ENCODE measurements at regions not wholly inside any gene's neighbourhood (a gene's known extent, or its start where the extent isn't known, plus 50 kb on each side); places are given as distances from the start of the nearest gene placed in this dataset.

GRCh38 chr20:56998438-56998837 lies 268.0 kb downstream of the BMP7 start:
- no peak for DNase-seq (ENCODE audit: low spot score)

- DNase-seq (ENCODE audit: low spot score): no peak
Measured at GRCh38 chr20:57000441-57000968, 265.9 kb downstream of the BMP7 start.

- no peak for DNase-seq (ENCODE audit: low spot score)
Measured at GRCh38 chr20:57001126-57001767, 265.2 kb downstream of the BMP7 start.

GRCh38 chr20:57002066-57002570 lies 264.3 kb downstream of the BMP7 start:
- no peak for DNase-seq (ENCODE audit: low spot score)

GRCh38 chr20:57003012-57003411 lies 263.4 kb downstream of the BMP7 start:
- DNase-seq (ENCODE audit: low spot score): no peak

- DNase-seq (ENCODE audit: low spot score): no peak
Measured at GRCh38 chr20:57004416-57004815, 262.0 kb downstream of the BMP7 start.

GRCh38 chr20:57004951-57005933 lies 261.2 kb downstream of the BMP7 start:
- no peak for DNase-seq (ENCODE audit: low spot score)

GRCh38 chr20:57006411-57007170 lies 259.9 kb downstream of the BMP7 start:
- no peak for DNase-seq (ENCODE audit: low spot score)

GRCh38 chr20:57007171-57007540 lies 259.3 kb downstream of the BMP7 start:
- no peak for DNase-seq (ENCODE audit: low spot score)

- DNase-seq (ENCODE audit: low spot score): no peak
Measured at GRCh38 chr20:57008217-57008616, 258.2 kb downstream of the BMP7 start.

- DNase-seq (ENCODE audit: low spot score): no peak
Measured at GRCh38 chr20:57009355-57009754, 257.1 kb downstream of the BMP7 start.

- DNase-seq (ENCODE audit: low spot score): no peak
Measured at GRCh38 chr20:57009775-57010174, 256.7 kb downstream of the BMP7 start.

- no peak for DNase-seq (ENCODE audit: low spot score)
Measured at GRCh38 chr20:57012691-57013090, 253.8 kb downstream of the BMP7 start.

GRCh38 chr20:57013217-57013616 lies 253.2 kb downstream of the BMP7 start:
- no peak for DNase-seq (ENCODE audit: low spot score)

- no peak for DNase-seq (ENCODE audit: low spot score)
Measured at GRCh38 chr20:57013741-57014140, 252.7 kb downstream of the BMP7 start.

- DNase-seq (ENCODE audit: low spot score): no peak
Measured at GRCh38 chr20:57020364-57020763, 246.1 kb downstream of the BMP7 start.

- no peak for DNase-seq (ENCODE audit: low spot score)
Measured at GRCh38 chr20:57022306-57022705, 244.1 kb downstream of the BMP7 start.

- no peak for DNase-seq (ENCODE audit: low spot score)
Measured at GRCh38 chr20:57023007-57023406, 243.4 kb downstream of the BMP7 start.

GRCh38 chr20:57023997-57024396 lies 242.4 kb downstream of the BMP7 start:
- no peak for DNase-seq (ENCODE audit: low spot score)

GRCh38 chr20:57024849-57025248 lies 241.6 kb downstream of the BMP7 start:
- DNase-seq (ENCODE audit: low spot score): no peak

- DNase-seq (ENCODE audit: low spot score): no peak
Measured at GRCh38 chr20:57025261-57025660, 241.2 kb downstream of the BMP7 start.

GRCh38 chr20:57025666-57026224 lies 240.7 kb downstream of the BMP7 start:
- DNase-seq (ENCODE audit: low spot score): no peak

Measured in pons (tissue), 1 donor.